Kidney glomerular epithelial cell (primary cell): ENCODE measurements at regions not wholly inside any gene's neighbourhood (a gene's known extent, or its start where the extent isn't known, plus 50 kb on each side); places are given as distances from the start of the nearest gene placed in this dataset.

ENCODE experiments used
- DNase-seq: peaks from one replicate; lab custom pipeline; 2025; lab: John Stamatoyannopoulos, UW

DNA sequence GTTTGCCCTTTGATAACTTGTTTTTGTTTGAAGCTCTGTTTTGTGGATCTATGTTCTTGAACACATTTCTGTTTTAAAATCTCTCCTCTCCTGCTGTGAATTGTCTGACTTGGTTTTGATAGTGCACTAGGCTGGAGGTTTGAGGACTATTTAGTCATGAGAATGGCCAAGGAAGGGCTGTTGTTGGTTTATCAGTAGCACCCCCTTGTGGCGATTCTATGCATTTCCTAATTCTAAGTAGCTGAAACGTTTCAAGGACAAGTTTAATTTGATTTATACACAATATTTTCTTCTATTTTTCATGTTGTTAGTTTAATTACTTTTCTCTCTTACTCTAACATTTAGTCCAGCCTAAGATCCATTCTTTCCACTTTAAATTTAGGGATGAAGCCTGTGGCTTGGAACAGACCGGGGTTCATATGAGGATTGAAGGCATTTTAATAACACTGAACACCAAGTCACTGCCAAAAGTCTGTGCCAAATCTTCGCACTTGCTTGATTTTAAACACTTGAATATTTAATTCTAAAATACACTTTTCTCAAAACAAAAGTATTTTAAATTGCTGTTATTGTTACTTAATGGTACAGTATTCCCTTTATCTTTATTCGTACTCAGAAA, 166.0 kb downstream of the SOCS6 start:
- peak; percentile 83 for DNase-seq

DNA sequence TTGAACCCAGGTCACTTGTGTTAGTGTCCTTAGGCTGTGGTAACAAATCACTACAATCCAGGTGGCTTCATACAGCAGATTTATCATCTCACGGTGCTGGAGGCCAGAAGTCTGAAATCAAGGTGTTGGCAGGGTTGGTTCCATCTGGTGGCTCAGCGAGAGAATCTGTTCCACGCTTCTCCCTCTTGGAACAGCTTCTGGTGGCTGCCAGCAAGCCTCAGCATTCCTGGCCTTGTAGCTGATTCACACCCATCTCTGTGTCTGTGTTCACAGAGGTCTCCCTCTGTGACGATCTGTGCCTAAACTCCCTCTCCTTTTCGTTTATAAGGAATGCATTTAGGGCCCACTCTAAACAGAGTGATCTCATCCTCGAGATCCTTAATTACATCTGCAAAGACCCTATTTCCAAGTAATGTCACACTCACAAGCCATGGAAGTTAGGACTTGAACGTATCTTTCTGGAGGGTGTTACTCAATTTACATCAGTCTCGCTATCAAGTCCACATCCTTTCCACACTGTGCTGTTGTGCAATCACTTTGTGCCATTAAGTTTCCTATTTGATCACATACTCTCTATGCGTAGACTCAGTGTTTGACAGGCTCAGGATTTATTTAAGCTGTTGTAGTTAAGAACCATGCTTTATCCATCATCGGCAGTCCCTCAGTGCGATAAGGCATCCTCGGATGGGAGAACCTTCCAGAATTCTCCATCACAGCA, 164.4 kb downstream of the SOCS6 start:
- DNase-seq: no peak

DNA sequence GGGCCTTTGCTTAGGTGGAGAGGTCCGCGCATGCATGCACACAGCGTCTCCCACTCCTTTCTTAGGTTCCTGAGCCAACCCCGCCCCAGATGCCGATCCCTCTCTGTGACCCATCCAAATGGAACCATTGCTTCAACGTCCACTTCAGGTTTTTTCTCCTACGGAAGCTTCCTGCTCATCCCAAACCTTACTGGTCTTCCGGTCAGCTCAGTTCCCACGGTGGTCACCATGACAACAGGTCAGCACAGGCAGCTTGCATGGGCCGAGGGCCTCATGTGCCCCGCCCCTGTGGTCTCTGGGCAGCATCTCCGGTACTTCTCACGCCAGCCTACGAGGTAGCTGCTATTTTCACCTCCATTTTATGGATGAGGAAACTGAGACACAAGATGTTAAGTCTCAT, 163.7 kb downstream of the SOCS6 start:
- DNase-seq: no peak

DNA sequence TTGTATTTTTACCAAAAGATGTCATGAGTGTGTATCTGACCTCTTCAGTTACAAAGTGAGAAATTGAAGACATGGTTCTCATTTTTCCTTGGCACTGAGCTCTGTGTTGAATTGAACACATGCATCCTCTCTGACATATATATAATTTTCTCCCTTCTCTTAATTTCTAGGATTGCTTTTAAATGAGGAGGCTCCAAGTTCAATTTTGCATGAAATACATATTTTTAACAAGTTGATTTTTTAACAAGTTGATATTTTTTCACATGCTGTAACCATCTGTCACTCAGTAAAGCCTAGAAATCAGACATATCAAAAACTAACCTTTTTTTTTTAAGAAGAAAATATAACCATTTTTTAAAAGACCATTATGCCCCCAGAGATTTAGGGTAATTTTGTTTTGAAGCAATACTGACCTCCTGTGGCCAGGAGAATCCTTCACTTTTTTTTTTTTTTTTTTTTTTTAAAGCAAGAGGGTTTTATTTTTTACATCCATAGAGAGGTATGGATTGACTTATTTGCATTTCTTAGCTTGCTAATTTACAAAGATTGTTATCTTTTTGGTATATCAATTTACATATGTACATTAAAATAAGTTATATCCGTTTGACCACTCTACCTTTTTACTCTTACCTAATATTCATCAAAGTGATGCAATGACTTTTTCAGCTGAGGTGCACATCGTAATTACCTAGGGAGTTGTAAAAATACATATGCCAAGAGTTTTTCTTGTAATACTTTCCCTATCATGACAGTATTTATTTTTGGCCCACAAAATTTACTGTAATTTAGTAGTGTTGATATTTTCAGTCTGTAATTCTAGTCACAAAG, 161.8 kb downstream of the SOCS6 start:
- peak; percentile 12 for DNase-seq

DNA sequence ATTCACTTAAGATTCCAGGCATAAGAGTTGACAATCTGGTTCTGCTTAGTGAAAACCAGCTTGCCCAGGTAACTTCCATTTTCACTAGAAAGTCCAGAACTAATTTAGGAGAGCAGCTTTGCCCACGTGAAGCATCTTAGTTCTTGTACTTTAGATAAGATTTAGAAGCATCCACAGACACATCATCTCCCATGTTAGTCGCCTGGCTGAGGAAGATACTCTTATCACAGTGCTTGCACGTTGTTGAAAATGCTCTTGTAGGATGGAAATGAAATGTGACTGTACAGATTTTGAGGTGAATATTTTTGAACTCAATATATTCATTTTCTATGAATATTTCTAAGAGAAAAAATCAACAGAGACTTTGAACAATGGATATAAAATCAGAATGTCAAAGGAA, 159.7 kb downstream of the SOCS6 start:
- DNase-seq: no peak

DNA sequence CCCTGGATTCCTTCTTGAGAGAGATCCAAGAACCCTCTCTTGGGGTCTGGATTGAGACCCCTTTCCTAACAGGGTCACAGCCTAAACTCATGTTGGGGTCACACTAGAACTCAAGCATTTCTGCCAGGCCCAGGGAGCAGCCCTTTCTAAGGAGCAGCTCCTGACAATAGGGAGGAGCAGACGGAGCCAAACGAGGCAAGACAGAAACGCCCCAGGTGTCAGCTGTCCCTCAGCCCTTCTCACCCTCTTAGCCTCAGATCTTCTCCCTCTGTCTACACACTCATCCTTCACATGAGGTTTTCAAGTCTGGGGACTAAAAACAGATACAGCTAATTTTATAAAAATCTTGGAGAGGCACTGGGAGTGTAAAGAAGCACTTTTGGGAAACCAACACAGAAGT, 157.2 kb downstream of the SOCS6 start:
- no peak for DNase-seq

DNA sequence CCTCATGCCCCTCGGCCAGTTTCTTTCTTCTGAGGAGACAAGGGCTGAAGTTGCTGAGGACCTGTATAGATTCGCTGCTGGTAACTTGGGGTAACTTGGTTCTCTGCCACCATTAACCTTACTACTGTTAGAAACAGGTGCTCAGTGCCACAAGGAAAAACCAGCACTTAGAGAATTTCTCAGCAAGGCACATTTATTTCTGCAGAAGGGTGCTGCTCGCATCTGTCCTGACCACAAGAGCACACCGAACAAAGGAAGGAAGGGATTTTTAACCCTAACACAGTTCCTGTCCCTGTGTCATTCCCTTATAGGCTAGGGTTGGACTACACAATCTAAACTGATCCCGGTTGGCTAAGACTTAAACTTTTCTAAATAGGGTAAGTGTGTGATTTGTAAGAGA, 154.1 kb downstream of the SOCS6 start:
- no peak for DNase-seq

DNA sequence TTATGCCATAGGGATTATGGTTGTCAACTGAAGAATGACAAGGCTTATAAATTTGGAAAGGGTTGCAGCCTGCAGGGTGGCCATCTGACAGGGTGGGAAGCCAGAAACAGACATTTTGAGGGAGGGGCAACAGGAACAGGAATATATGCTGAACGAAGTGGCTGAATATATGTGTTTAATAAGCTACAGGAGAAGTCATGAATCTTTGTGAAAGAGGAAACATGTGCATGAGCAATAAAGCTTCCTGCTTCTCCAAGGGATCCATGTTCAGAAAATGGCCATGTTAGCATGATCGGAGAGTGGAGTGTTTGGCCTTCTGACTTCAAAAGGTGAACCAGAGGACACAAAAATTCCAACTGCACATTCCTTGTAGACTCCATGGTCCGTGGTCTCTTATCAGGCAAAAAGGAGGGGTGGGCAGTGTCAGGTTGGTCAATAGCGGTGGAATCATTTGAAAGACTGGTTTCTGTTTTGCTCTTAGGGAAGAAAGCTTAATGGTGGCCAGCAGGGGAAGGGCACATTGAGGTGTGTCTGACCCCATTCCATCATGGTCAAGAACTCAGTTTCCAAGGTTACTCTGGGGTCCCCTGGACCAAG, 144.1 kb downstream of the SOCS6 start:
- DNase-seq: no peak

DNA sequence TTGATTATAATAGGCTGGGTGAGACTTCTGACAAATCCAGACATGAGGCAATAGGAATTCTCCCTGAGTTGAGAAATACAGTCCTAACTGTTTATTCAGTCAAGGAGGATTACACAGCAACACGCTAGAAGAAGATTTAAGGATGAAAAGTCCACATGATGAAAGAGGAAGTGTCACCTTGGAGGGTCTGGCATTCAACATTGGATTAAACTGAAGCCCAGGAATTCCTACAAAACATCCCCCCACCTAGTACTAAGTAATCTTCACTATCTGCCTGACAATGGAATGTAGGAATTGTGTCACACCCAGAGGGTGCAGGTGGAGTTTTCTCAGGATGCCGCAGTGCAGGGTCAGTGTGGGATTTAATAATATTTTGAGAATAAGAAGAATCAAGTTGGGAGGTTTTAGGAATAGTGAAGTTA, 142.4 kb downstream of the SOCS6 start:
- DNase-seq: peak; percentile 34

DNA sequence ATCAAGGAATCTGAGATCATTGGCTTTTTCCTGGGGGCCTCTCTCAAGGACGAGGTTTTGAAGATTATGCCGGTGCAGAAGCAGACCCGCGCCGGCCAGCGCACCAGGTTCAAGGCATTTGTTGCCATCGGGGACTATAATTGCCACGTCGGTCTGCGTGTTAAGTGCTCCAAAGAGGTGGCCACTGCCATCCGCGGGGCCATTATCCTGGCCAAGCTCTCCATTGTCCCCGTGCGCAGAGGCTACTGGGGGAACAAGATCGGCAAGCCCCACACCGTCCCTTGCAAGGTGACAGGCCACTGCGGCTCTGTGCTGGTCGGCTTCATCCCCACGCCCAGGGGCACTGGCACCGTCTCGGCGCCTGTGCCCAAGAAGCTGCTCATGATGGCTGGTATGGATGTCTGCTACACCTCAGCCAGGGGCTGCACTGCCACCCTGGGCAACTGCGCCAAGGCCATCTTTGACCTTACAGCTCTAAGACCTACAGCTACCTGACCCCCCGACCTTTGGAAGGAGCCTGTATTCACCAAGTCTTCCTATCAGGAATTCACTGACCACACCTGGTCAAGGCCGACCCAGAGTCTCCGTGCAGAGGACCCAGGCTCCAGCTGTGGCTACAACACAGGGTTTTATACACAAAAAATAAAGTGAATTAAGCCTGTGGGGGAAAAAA, 141.8 kb downstream of the SOCS6 start:
- no peak for DNase-seq

DNA sequence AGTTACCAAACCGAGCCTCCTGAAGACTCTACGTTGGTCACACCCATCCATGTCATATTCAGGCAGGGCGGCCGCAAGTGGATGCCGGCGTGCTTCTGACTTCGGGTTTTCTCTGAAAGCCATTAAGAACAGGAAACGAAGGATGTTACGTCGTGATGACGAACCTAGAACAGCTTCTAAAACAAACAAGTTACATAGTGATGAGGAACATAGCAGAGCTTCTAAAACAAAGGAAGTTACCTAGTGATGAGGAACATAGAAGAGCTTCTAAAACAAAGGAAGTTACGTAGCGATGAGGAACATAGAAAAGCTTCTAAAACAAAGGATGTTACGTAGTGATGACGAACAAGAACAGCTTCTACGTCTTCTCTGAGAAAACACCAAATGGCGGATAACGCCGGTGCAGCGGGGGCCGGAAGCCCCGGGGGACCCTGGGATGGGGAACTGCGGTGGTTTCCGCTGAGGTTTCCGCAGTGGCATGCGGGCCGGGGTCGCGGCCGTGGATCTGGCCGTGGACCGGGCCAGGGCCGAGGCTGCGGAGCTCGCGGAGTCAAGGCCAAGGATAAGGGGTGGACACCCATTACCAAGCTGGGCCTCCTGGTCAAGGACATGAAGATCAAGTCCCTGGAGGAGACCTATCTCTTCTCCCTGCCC, 141.1 kb downstream of the SOCS6 start:
- DNase-seq: no peak

DNA sequence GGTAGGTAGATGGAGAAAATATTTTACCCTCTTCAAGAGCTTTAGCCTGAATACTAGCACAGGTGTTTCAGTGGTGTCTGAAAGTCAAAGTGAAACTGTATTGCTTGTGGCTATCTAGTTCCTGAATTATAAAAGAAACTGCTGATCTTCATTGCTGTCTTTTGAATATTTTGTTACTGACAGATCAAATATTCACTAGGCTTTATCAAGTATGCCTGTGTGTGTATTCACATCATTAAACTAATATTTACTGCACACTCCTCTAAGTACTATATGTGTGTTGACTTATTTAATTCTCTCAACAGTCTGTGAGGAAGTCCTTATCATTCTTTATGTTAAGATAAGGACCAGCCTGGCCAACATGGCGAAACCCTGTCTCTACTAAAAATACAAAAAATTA, 139.6 kb downstream of the SOCS6 start:
- DNase-seq: no peak

DNA sequence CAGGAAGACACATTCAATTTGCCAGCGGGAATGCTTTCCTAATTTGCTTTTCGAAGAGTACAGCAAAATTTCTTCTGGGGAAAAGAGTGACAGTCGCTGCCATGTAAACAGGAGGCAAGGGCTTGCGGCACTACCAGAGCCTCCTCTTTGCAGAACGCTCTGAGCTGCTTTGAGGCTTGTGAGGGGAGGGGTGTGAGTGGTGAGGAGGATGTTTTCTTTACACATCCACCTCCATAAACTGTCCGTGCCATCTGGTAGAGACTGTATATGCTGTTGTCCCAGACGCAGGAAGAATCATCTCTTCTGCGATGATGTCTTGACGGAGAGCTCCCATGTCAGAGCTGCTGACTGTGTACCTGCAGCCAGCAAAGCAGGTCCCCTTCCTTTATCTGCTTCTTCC, 138.0 kb downstream of the SOCS6 start:
- no peak for DNase-seq

DNA sequence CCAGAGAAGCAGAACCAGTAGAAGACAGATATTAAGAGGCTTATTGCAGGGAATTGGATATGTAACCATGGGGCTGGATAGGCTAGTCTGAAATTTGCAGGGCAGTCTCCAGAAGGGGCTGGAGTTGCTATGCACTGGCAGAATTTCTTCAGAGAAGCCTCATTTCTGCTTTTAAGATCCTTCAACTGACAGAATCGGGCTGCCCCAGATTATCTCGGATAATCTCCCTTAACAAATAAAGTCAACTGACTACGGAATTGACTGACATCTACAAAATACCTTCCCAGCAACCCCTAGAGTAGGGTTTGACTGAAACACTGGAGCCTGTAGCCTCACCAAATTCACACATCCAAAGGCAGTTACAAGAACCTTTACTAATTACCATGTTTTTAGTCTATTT, 136.4 kb downstream of the SOCS6 start:
- DNase-seq: no peak

DNA sequence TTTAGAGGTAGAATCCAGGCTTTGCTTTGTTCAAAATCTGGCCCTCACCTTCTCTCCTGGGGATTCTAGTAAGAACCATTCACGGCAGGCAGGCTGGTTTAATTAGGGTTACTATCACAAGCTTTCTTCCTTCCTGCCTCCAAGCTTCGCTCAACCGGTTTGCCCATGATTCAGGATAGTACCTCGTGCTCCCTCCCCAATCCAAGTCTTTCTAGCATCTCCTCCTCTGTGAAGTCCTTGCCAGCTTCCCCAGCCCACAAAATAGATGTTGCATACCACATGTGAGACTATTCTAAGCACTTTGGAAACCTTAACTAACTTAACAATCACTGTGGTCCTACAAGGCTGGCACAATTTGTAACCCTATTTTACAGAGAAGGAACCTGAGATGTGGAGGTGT, 135.1 kb downstream of the SOCS6 start:
- peak; percentile 1 for DNase-seq

DNA sequence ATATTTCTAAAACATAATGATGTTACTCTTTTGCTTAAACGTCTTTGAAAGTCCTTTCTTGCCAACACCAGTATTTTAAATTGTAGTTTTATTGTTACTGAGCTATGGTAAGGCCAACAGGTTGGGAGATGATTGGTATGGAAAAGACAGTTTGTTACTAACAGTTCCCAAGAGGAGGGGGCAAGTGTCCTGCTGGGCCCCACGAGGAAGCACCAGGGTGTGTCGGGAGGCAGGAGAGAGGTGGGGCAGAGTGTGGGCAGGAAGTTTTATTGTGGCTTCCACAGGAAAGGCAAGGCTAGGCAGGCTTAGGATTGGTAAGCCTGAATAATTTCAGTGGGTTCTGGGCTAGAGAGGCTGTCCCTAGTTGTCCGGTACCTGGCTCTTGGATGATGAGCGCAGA, 134.3 kb downstream of the SOCS6 start:
- no peak for DNase-seq

DNA sequence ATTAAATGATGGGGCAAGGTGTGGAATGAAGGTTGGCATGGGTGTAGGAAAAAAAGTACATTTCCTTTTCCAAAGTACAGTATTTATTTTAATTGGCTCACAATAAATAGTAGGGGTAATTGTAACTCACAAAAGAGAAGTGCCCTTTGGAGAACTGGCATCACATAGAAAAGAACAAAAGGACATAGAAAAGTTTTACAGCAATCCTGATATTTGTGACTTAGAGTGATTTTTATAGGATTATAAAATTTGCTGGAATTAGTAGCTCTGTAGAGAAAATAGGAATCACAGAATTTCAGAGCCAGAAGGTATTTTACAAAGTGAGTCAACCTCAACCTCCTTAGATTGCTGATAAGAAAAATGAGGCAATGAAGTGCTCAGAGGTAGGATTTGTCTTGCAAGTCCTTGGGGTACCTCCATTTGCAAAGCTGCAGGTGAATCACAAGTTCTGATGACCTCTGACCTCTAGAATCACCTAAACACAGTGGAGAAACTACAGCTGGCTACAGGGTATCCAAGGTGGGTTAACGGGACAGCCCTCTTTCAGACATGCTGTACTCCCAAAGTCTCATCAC, 133.6 kb downstream of the SOCS6 start:
- no peak for DNase-seq

DNA sequence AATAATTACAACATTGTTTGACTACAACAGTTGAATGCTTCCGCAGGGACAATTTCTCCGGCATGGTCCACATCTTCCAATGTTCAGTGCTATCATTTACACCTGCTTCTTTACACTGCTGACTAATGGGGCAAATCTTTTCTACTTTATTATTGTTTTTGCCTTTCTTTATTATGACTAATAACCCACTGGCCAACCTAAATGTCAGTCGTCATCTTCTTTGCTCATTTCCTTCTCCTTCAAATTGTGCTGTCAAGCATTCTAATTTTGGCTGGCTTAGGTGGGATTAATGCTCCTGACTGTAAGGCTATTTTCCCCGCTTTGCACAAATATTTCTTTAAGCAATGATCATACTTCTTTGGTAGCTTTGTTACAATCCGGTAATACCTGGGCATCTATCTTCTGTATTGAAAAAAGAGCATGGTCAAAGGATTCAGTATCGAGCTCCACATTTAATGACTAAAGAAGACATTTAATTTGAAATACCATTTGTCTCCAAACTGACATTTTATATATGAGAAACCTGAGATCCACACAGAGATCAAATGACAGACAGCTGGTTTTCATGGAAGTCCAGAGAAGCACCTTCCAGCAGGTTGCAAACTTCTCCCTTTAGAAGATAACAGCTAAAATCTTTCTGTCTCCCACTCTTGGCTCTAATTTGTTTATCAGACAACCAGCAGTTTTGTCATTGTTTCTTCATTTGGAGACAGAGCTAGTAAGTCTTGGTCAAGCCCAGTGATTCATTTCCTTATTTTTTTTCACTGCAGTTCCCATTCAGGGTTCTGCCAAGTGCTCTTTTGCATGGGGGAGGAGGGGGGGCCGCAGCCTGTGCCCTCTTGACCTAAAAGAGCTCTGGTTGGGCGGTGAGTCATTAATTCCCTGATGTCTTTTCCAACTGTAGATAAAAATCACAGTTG, 132.9 kb downstream of the SOCS6 start:
- DNase-seq: peak; percentile 93

DNA sequence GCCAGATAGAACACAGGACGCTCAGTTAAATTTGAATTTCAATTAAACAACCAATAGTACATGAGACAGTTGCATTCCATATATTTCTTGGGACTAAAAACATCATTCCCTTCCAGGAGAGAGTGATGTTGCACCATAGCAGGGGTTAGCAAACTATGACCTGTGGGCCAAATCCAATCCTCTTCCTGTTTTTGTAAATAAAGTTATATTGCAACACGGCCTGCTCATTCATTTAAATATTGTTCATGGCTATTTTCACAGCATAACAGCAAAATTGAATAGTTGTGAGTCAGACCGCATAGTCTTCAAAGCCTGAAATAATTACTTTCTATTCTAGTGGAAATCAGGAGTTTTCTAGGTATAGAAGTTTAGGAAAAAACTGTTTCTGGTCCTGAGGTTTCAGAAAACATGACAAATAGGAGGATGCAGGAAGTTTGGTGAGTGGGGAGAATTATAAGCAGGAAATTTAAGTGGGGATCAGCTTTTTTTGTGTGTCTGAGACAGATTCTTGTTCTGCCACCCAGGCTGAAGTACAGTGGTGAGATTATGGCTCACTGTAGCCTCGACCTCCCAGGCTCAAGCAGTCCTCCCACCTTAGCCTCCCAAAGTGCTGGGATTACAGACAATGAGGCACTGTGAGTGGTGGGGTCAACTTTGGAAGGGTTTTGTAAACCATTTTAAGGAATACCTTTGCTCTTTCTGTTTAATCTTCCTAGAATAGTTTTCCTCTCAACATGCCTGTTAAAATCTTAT, 131.5 kb downstream of the SOCS6 start:
- no peak for DNase-seq
